Skeletal muscle tissue (tissue), 3 donors: ENCODE measurements at regions not wholly inside any gene's neighbourhood (a gene's known extent, or its start where the extent isn't known, plus 50 kb on each side); places are given as distances from the start of the nearest gene placed in this dataset.

Experiments
- H3K27ac ChIP-seq: one replicate; pipeline ENCODE4 v1.7.0; 2013; ENCODE audit warnings: mild to moderate bottlenecking, low read depth, low read length, inconsistent platforms
- H3K27me3 ChIP-seq, 3 donors: one replicate each; pipeline ENCODE4 v1.7.0; 2013; ENCODE audit warnings: low read length in 3 of 3; ENCODE audit not compliant: control insufficient read depth in 3 of 3, insufficient read depth in 3 of 3
- H3K36me3 ChIP-seq, 3 donors: one replicate each; pipeline ENCODE4 v1.7.0; 2013; ENCODE audit warnings: low read length in 3 of 3; ENCODE audit not compliant: control insufficient read depth in 3 of 3, insufficient read depth in 3 of 3
- H3K4me1 ChIP-seq, 3 donors: one replicate each; pipeline ENCODE4 v1.7.0; 2013; ENCODE audit warnings: low read length in 3 of 3, mild to moderate bottlenecking in 3 of 3; ENCODE audit not compliant: control insufficient read depth in 3 of 3, insufficient read depth in 3 of 3
- H3K4me3 ChIP-seq, 3 donors: one replicate each; pipeline ENCODE4 v1.7.0; 2013; ENCODE audit warnings: low read length in 3 of 3
- H3K9ac ChIP-seq, 3 donors: one replicate each; pipeline ENCODE4 v1.7.0; 2013; ENCODE audit warnings: low read length in 3 of 3, mild to moderate bottlenecking in 3 of 3, moderate library complexity in 2 of 3, low read depth in 1 of 3
- H3K9me3 ChIP-seq, 3 donors: one replicate each; pipeline ENCODE4 v1.7.0; 2013; ENCODE audit warnings: low read length in 3 of 3; ENCODE audit not compliant: control insufficient read depth in 3 of 3
- donor health status: Osteomylitis.

DNA sequence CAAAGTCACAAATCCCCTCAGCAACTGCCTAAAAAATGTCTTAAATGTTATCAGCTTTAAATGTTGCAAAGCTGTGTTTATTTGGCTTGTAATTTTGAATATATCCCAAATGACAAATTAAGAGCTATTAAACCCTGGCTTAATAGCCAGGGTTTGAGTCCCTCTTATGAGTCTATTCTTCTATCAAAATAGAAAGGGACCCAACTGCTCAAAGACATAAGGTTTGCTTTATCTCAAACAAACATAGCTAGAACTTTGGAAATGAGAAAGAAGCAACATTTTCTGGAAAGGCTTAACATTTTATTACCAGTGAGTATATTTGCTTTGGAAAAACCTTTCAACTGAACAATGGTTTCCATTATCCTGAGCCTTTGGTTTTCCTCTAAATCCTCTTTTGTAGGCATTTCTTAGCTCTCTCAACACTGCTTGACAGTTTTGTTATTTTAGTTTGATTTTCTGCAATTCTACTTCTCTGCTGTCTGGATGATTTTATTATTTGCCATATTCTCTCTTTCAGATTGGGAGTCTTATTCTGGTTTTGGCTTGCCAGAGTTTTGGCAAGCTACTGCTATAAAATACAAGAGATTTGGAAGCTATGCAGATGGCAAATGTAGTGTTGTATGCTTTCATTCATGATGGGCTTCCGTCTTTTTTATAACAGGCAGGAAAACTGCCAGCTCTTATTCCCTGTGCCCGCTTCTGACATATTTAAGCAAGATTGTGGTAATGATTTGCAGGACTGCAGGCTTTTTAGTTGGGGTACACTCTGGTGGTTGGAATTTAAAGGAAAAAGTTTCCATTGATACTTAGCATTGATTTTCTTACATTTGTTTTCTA lies 734.9 kb downstream of the DTWD2 start:
- H3K27me3 ChIP-seq: no peaks in the 10 kb centered on the region
- H3K4me1 ChIP-seq: no peaks in the 10 kb centered on the region
- no peak overlapping the region for H3K27ac ChIP-seq
- no peaks in the 10 kb centered on the region for H3K36me3 ChIP-seq
- H3K9ac ChIP-seq: no peak overlapping the region
- no peak overlapping the region for H3K4me3 ChIP-seq
- peaks cover 4% of the 10 kb centered on the region in 3 donors for H3K9me3 ChIP-seq

DNA sequence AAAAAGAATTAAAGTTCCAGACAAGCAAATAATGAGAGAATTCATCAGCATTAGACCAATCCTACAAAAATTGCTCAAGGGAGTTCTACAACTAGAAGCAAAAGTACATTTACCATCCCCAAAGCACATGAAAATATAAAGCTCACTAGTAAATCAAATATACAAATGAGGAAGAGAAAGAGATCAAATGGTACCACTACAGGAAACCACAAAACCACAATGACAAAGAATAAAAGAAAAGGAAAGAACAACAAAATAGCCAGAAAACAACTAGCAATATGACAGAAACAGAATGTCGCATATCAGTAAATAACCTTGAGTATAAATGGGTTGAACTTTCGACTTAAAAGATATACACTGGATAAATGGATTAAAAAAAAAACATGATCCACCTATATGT lies 739.0 kb downstream of the DTWD2 start:
- Histone ChIP-seq H3K9me3 (peaks cover 4 to 8% (median 4%) of the 10 kb centered on the region in 3 donors), H3K4me3 (no peak overlapping the region), H3K27me3 (no peaks in the 10 kb centered on the region), H3K9ac (no peak overlapping the region), H3K4me1 (no peaks in the 10 kb centered on the region), H3K36me3 (no peaks in the 10 kb centered on the region), H3K27ac (no peak overlapping the region)

DNA sequence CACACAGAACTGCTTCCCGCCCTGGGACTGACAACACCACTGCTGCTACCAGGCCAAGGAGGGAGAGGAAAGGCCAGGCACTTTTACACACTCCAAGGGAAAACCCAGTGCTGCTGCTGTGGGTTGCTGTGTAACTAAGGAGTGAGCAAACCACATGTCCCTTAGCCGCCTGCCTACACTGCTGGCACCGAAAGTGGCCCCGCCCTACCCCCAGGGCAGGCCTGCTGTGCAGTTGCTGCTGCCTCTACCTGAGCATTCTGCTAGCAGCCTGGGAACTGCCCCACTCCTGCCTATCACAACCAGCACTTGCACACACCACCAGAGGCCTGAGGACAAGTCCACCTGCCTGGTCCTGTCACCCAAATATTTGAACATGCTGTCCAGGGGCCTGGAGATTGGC lies 740.9 kb downstream of the DTWD2 start:
- H3K27me3 ChIP-seq: no peaks in the 10 kb centered on the region

DNA sequence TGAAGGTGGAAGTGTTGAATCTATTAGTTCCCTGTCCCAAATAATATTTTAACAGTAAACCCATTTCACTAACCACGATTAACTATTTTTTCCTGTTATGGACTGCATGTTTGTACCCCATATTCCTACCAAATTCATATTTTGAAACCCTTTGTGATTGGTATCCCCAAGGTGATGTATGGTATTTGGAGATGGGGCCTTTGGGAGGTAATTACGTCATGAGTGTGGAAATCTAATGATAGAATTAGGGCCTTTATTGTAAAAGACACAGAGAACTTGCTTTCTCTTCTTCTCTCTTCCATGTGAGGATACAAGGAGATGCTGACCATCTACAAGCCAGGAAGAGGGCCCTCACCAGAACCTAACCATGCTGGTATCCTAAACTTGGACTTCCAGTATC lies 744.7 kb downstream of the DTWD2 start:
- H3K27me3 ChIP-seq: no peaks in the 10 kb centered on the region
- H3K4me1 ChIP-seq: no peaks in the 10 kb centered on the region
- H3K9me3 ChIP-seq: peaks cover 0 to 4% (median 0%) of the 10 kb centered on the region in 3 donors
- no peak overlapping the region for H3K4me3 ChIP-seq
- H3K27ac ChIP-seq: no peak overlapping the region
- H3K36me3 ChIP-seq: no peaks in the 10 kb centered on the region
- H3K9ac ChIP-seq: no peak overlapping the region

More for the DNA sequence above, 740.9 kb downstream of the DTWD2 start:
- Histone ChIP-seq H3K36me3 (no peaks in the 10 kb centered on the region), H3K27ac (no peak overlapping the region), H3K9me3 (peaks cover 4 to 8% (median 4%) of the 10 kb centered on the region in 3 donors), H3K9ac (no peak overlapping the region), H3K4me1 (no peaks in the 10 kb centered on the region), H3K4me3 (no peak overlapping the region)

DNA sequence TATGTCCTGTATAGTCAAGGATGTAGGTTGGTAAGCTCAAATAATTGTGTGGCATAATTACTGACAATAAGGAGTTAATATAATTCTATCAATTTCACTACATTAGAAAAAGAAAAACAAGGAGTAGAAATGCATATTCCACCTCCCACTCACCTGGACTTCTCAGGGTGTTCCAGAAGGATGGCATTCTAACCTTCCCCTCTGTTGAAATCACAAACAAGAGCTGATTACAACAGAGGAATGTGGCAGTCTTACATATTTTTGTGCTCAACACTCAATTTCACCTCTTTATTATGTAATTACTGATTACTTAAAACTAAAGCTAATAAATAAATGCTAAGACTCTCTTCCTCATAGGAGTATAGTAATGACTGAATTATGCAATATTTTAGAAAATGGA lies 745.3 kb downstream of the DTWD2 start:
- no peak overlapping the region for H3K4me3 ChIP-seq
- no peak overlapping the region for H3K27ac ChIP-seq
- H3K9ac ChIP-seq: no peak overlapping the region
- H3K36me3 ChIP-seq: no peaks in the 10 kb centered on the region
- H3K9me3 ChIP-seq: peaks cover 0 to 4% (median 0%) of the 10 kb centered on the region in 3 donors
- no peaks in the 10 kb centered on the region for H3K27me3 ChIP-seq
- H3K4me1 ChIP-seq: no peaks in the 10 kb centered on the region

DNA sequence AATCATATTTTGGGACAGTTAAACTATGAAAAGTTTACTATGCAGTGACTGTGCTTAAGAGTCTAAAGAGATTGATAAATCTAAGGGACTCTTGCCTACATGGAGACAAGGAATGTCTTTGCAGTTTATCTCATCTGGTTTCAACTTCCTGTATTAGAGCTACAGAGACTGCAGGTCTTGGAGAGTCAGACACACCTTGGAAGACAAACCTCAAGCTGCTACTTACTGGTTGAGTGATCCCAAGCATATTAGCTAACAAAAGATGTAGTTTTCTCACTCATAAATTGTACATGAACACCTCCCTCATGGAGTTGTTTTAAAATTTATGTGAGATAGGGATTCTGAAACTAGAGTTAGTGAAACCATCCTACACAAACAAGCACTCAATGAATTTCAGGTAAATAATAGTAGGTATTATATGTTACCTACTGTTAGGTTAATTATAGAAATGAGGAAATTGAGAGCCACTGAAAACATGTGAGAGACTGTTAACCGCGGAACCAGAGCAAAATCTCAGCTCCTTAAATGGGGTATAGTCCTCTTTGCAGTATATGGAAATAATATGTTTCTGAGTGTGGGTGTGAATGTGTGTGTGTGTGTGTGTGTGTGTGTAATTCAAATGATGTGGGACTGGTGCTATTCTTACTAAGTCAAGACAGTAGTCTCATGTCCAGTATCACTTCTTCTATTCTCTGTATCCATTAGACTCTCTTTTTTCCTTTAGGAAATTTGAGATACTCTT lies 752.1 kb downstream of the DTWD2 start:
- no peak overlapping the region for H3K9ac ChIP-seq
- no peak overlapping the region for H3K27ac ChIP-seq
- no peak overlapping the region for H3K4me3 ChIP-seq
- H3K9me3 ChIP-seq: no peaks in the 10 kb centered on the region
- H3K36me3 ChIP-seq: no peaks in the 10 kb centered on the region
- H3K4me1 ChIP-seq: no peaks in the 10 kb centered on the region
- H3K27me3 ChIP-seq: no peaks in the 10 kb centered on the region

DNA sequence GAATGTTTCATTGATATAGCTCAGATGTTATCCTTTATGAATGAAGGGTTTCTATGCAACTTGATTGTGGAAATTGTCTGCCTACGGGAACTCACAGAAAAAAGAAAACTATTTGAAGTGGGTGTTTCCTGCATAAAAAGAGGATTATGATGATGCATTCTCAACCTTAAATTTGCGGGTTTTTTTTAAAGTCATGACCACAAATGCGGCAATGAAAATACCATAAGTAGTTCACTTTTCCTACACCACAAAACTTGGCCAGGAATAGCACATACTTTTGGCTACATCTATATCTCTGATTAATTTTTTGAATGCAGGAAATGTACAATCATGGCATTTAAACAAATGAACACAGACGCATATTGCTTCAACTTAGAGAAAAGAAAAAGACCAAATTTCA lies 754.7 kb downstream of the DTWD2 start:
- H3K27ac ChIP-seq: no peak overlapping the region
- H3K4me3 ChIP-seq: no peak overlapping the region
- no peaks in the 10 kb centered on the region for H3K4me1 ChIP-seq
- H3K9ac ChIP-seq: no peak overlapping the region
- H3K27me3 ChIP-seq: no peaks in the 10 kb centered on the region
- H3K36me3 ChIP-seq: no peaks in the 10 kb centered on the region
- no peaks in the 10 kb centered on the region for H3K9me3 ChIP-seq

DNA sequence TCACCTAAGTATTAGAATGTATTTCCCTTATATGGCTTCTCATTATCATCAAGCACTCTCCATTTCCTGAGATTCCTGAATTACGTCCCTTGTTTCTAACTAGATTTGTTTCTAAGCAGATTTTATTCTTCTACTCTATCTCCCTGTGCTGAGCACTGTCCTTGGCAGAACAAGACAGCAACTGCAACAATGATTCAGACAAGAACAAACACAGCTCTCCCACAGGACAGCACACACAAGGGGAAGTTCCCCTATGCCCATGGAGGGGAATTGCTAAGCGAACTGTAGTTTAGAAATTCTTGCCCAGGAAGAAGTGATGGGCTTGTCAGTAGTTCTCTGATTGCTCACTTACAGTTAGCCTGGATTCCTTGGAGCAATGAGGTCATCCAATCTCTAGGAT lies 759.9 kb downstream of the DTWD2 start:
- no peak overlapping the region for H3K27ac ChIP-seq
- no peak overlapping the region for H3K4me3 ChIP-seq
- H3K9ac ChIP-seq: no peak overlapping the region
- no peaks in the 10 kb centered on the region for H3K36me3 ChIP-seq
- H3K9me3 ChIP-seq: no peaks in the 10 kb centered on the region
- no peaks in the 10 kb centered on the region for H3K27me3 ChIP-seq
- no peaks in the 10 kb centered on the region for H3K4me1 ChIP-seq

DNA sequence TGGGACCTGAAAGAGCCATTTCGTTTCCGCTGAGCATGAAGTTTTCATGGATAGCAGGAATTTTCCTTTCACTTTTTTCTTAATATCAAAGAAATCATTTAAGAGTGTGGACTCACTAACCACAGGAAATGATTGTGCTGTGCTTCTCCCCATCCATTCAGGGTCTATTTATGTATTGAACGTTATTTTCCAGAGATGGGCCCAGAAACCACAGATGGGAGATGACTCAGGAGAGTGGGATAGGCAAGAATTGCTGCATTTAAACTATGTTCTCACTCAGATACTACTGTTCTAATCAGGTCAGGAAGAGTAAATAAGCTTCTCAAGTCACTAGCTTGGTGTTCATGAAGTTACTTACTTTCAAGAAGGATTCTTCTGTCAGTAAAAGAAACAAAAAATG lies 763.8 kb downstream of the DTWD2 start:
- Histone ChIP-seq H3K9me3 (no peaks in the 10 kb centered on the region), H3K4me3 (no peak overlapping the region), H3K27ac (no peak overlapping the region), H3K36me3 (no peaks in the 10 kb centered on the region), H3K27me3 (no peaks in the 10 kb centered on the region), H3K4me1 (no peaks in the 10 kb centered on the region), H3K9ac (no peak overlapping the region)

DNA sequence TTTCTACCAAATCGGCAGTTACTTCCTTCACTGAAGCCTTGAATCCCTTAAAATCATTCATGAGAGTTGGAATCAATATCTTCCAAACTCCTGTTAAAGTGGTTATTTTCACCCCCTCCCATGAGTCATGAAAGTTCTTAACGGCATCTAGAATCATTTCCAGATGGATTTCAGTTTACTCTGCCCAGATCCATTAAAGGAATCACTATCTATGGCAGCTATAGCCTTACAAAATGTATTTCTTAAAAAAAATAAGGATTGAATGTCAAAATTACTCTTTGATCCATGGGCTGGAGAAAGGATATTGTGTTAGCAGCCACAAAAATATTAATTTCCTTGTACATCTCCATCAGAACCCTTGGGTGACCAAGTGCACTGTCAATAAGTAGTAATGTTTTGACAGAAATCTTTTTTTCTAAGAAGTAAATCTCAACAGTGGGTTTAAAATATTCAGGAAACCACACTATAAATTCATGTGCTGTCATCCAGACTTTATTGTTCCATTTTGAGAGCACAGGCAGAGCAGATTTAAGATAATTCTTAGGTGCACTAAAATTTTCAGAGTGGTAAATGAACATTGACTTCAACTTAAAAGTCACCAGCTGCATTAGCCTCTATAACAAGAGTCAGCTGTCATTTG lies 767.7 kb downstream of the DTWD2 start:
- no peak overlapping the region for H3K27ac ChIP-seq

More for the DNA sequence above, 767.7 kb downstream of the DTWD2 start:
- Histone ChIP-seq H3K4me3 (no peak overlapping the region), H3K9ac (no peak overlapping the region), H3K4me1 (no peaks in the 10 kb centered on the region), H3K9me3 (no peaks in the 10 kb centered on the region), H3K36me3 (no peaks in the 10 kb centered on the region), H3K27me3 (no peaks in the 10 kb centered on the region)
